ENCODE measurements at regions not wholly inside any gene's neighbourhood (a gene's known extent, or its start where the extent isn't known, plus 50 kb on each side); places are given as distances from the start of the nearest gene placed in this dataset.

DNA sequence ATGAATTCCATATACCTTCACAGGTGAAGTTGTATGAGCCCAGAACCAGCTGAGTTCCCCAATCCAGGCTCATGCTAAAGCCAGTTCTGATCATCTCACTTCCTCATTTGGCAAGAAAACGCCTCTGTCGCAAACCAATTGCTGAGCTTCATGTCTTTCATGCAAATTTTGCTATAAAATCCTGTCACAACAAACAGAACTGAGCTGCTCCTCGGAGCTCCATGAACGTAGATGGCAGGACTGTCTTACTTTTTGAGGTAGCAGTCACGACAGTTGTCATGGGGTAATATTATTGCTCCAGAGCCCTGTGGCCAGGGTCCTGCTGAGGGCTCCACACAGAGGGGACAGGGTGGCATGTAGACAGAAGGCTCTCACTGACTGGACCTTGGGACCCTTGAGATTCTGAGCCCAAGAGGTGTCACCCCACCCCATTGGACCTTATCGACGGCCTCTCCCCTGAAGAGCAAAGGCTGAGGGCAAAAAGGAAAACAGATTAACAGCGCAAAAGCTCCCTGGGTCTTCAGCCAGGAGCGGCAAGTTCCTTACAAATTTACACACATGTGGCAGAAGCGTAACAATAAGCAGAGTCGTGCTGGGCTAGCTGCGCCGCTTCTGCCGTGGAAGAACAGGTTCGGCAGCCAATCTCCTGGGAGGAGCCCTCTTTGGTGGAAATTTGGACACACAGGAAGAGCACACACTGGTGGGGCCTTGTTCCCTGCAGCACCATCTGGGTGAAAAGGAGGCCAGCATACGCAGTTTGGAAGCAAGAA, 249.2 kb downstream of the OPA1 start:
- Histone ChIP-seq H3K27ac (replicated peaks in 1 of 4) (no peak overlapping the region), H3K4me3 (no peak overlapping the region), H3K9me3 (no peaks in the 10 kb centered on the region), H3K4me1 (peaks cover 0 to 9% (median 0%) of the 10 kb centered on the region in 4 donors), H3K27me3 (no peaks in the 10 kb centered on the region), H3K36me3 (no peaks in the 10 kb centered on the region)
- 84% methylated on average over 16 of the region's 16 CpGs for WGBS
- TF ChIP-seq, protein P1, sequence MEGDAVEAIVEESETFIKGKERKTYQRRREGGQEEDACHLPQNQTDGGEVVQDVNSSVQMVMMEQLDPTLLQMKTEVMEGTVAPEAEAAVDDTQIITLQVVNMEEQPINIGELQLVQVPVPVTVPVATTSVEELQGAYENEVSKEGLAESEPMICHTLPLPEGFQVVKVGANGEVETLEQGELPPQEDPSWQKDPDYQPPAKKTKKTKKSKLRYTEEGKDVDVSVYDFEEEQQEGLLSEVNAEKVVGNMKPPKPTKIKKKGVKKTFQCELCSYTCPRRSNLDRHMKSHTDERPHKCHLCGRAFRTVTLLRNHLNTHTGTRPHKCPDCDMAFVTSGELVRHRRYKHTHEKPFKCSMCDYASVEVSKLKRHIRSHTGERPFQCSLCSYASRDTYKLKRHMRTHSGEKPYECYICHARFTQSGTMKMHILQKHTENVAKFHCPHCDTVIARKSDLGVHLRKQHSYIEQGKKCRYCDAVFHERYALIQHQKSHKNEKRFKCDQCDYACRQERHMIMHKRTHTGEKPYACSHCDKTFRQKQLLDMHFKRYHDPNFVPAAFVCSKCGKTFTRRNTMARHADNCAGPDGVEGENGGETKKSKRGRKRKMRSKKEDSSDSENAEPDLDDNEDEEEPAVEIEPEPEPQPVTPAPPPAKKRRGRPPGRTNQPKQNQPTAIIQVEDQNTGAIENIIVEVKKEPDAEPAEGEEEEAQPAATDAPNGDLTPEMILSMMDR (IDR thresholded peaks at IDR 0.05) = no peak
- TF ChIP-seq EP300 (IDR thresholded peaks at IDR 0.05) (no peak), POLR2AphosphoS5 (IDR thresholded peaks at IDR 0.05) (no peak), POLR2A (IDR thresholded peaks at IDR 0.05; ENCODE audit: low read depth) (no peak)
- intact Hi-C loops (cut with DNase I) = no loop called here
- DNase-seq (ENCODE audit: extremely low spot score) = no peak

DNA sequence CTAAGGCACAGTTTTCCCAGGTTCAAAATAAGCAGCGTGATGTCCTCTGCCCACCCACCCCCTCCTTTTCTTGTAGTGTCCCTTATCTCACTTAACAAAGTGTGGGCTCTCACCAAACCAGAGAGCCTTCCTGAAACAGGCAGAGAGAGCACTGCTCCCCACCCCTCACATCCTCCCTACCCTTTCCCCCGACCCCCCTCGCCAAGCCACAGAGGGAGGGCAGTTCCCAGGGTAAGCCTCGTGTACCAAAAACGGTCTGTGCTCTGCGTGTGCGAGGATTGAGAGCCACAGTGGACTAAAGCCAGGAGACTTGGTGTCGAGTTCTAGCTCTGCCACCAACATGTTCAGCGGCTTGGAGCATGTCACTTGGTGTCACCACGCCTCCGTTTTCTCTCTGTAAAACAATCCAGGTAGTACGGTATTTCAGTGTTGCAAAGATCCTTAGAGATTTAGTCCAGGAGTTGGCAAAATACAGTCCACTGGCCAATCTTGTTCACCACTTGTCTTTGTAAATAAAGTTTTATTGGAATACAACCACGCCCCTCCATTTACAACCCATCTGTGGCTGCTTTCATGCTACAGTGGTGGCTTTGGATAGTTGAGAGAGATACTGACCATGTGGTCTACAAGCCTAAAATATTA, 249.9 kb downstream of the OPA1 start:
- Histone ChIP-seq H3K9me3 (no peaks in the 10 kb centered on the region), H3K36me3 (no peaks in the 10 kb centered on the region), H3K27ac (replicated peaks in 1 of 4) (no peak overlapping the region), H3K4me3 (no peak overlapping the region), H3K27me3 (no peaks in the 10 kb centered on the region), H3K4me1 (peaks cover 0 to 9% (median 0%) of the 10 kb centered on the region in 4 donors)
- WGBS = 88% methylated on average over 13 of the region's 13 CpGs
- intact Hi-C loops (cut with DNase I) = no loop called here
- no peak for DNase-seq (ENCODE audit: extremely low spot score)
- TF ChIP-seq EP300 (IDR thresholded peaks at IDR 0.05) = no peak

DNA sequence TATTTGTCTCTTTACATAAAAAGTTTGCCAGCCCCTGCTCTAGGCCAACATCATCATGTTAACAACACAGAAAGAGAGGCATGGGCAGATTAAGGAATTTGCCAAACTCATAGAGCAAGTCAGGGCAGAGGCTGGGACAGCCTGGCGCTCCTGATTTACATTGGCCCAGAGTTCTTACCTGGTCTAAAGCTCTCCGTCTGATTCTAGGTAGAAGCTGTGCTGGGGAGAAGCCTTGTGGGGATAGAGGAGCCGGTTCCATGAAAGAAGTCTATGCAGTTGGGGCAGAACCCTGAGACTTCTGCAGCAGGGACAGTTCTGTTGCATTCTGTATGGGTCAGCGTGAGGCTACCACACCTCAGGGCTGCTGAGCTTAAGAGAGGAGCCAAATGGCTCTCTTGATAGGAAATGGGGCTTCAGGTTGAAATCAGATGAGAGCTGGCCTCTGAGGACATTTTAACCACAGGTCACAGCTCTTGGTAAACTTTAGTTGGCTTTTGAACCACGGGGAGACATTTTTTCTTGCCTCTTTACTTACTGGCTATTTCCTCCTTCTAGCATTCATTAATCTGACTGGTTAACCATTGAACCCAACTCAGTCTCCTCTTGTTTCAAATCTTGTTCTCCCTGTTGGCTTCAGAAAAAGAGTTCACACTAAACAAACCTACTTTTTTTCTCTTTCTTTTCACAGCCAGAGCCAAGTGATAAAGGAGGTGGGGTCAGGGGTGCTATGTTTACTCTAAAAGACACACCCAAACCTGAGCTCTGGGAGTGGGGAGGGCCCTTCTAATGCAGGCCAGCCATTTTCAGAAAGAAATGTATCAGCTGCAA, 250.7 kb downstream of the OPA1 start:
- DNase-seq (ENCODE audit: extremely low spot score) = no peak
- no peak overlapping the region for H3K27ac ChIP-seq (replicated peaks in 1 of 4)
- intact Hi-C loops (cut with DNase I) = no loop called here
- H3K4me3 ChIP-seq = no peak overlapping the region
- no peaks in the 10 kb centered on the region for H3K9me3 ChIP-seq
- TF ChIP-seq, protein P1 (IDR thresholded peaks at IDR 0.05) = no peak
- TF ChIP-seq EP300 (IDR thresholded peaks at IDR 0.05) (no peak), POLR2A (IDR thresholded peaks at IDR 0.05; ENCODE audit: low read depth) (no peak), POLR2AphosphoS5 (IDR thresholded peaks at IDR 0.05) (no peak)
- H3K36me3 ChIP-seq = no peaks in the 10 kb centered on the region
- WGBS = 85% methylated on average over 2 of the region's 5 CpGs
- no peaks in the 10 kb centered on the region for H3K27me3 ChIP-seq
- H3K4me1 ChIP-seq = peaks cover 0 to 9% (median 0%) of the 10 kb centered on the region in 4 donors

DNA sequence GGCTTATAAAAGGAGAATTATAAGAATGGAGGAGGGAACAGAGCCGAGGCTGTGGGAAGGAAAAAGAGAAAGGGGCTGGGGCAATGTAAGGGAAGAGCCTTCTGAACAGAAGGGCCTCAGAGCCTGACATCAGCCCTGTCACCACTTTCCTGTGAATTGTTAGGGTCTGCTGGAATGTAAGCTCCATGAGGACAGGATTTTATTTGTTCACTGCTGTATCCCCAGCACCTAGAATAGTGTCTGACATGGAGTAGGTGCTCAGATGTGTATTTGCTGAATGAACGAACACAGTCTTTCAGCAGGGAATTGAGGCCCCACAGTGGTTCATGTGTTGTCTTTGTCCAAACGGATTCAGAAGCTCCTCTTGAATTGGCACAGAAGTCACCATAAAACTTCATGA, 251.5 kb downstream of the OPA1 start:
- Histone ChIP-seq H3K36me3 (no peaks in the 10 kb centered on the region), H3K27ac (replicated peaks in 1 of 4) (no peak overlapping the region)
- no peak for DNase-seq (ENCODE audit: extremely low spot score)

More for the DNA sequence above, 251.5 kb downstream of the OPA1 start:
- Histone ChIP-seq H3K27me3 (no peaks in the 10 kb centered on the region), H3K9me3 (no peaks in the 10 kb centered on the region), H3K4me1 (peaks cover 0 to 9% (median 0%) of the 10 kb centered on the region in 4 donors), H3K4me3 (no peak overlapping the region)
- intact Hi-C loops (cut with DNase I) = no loop called here
- 87% methylated on average over 3 of the region's 3 CpGs for WGBS
- TF ChIP-seq, protein P1 (IDR thresholded peaks at IDR 0.05) = no peak
- TF ChIP-seq POLR2AphosphoS5 (IDR thresholded peaks at IDR 0.05) (no peak), EP300 (IDR thresholded peaks at IDR 0.05) (no peak), POLR2A (IDR thresholded peaks at IDR 0.05; ENCODE audit: low read depth) (no peak)
